Testis (tissue), 2 donors: ENCODE measurements at regions not wholly inside any gene's neighbourhood (a gene's known extent, or its start where the extent isn't known, plus 50 kb on each side); places are given as distances from the start of the nearest gene placed in this dataset.

Source experiments
- CTCF ChIP-seq, 3 experiments: fragments of 450-650 bp in 2 of 3; fragments of 200-600 bp in 1 of 3; sonication (generic) in 1 of 3; IDR thresholded peaks; one replicate each; pipeline ENCODE4 v1.5.1; 2016 to 2019; ENCODE audit warnings: antibody characterized with exemption in 3 of 3, mild to moderate bottlenecking in 2 of 3, moderate library complexity in 1 of 3
- POLR2A ChIP-seq: fragments of 450-650 bp; IDR thresholded peaks from one replicate; pipeline ENCODE4 v1.6.1; 2017; ENCODE audit warnings: antibody characterized with exemption, mild to moderate bottlenecking, moderate library complexity

GRCh38 chr12:90287585-90287984 lies 578.9 kb upstream of the ATP2B1 start:
- TF ChIP-seq POLR2A = no peak
- TF ChIP-seq CTCF (IDR thresholded peaks at IDR 0.05) = no peak
